Breast epithelium (tissue), 4 donors: ENCODE measurements at regions not wholly inside any gene's neighbourhood (a gene's known extent, or its start where the extent isn't known, plus 50 kb on each side); places are given as distances from the start of the nearest gene placed in this dataset.

ENCODE experiments used
- DNase-seq, 2 donors: peaks; one replicate each; pipeline ENCODE4 v3.0.0-alpha.2; 2019; ENCODE audit warnings: low spot score in 2 of 2
- H3K27ac ChIP-seq, 2 donors: fragments of 200-600 bp; sonication (generic) in 1 of 2; one replicate each; pipeline ENCODE4 v1.5.1; 2016 to 2019; ENCODE audit warnings: mild to moderate bottlenecking in 1 of 2
- H3K27me3 ChIP-seq, 2 donors: fragments of 200-600 bp; sonication (generic) in 1 of 2; one replicate each; pipeline versions ENCODE4 v1.5.1 to v1.6.0; 2017 to 2019; ENCODE audit warnings: control low read depth in 1 of 2, mild to moderate bottlenecking in 1 of 2
- H3K36me3 ChIP-seq: fragments of 200-600 bp; one replicate; pipeline ENCODE4 v1.5.1; 2019
- H3K4me1 ChIP-seq, 2 donors: fragments of 200-600 bp; sonication (generic); one replicate each; pipeline ENCODE4 v1.5.1; 2016 to 2019; ENCODE audit warnings: control low read depth in 1 of 2
- H3K4me3 ChIP-seq, 3 donors: fragments of 200-600 bp; sonication (generic); 1 replicate in 2 of 3; 2 replicates in 1 of 3; pipeline ENCODE4 v1.5.1; 2016 to 2019; ENCODE audit warnings: mild to moderate bottlenecking in 3 of 3, moderate library complexity in 2 of 3
- H3K9me3 ChIP-seq, 2 donors: fragments of 200-600 bp; sonication (generic) in 1 of 2; one replicate each; pipeline ENCODE4 v1.5.1; 2016 to 2019; ENCODE audit warnings: control low read depth in 1 of 2
- CTCF ChIP-seq, 3 donors: fragments of 450-650 bp; IDR thresholded peaks; one replicate each; pipeline ENCODE4 v1.5.1; 2016 to 2017; ENCODE audit warnings: antibody characterized with exemption in 3 of 3, mild to moderate bottlenecking in 3 of 3, moderate library complexity in 3 of 3
- POLR2A ChIP-seq: fragments of 450-650 bp; IDR thresholded peaks from one replicate; pipeline ENCODE4 v1.6.1; 2016; ENCODE audit warnings: antibody characterized with exemption, mild to moderate bottlenecking, moderate library complexity
- POLR2AphosphoS5 ChIP-seq, 3 donors: sonication (generic); formaldehyde crosslinking; IDR thresholded peaks; one replicate each; pipeline ENCODE4 v1.6.1; 2017; ENCODE audit warnings: antibody characterized with exemption in 3 of 3
- intact Hi-C: fragments of 100-400 bp; cut with DNase I; formaldehyde crosslinking; loops from one replicate; pipeline ENCODE4 v1.15.1; 2023; ENCODE audit warnings: low total_unique reads

DNA sequence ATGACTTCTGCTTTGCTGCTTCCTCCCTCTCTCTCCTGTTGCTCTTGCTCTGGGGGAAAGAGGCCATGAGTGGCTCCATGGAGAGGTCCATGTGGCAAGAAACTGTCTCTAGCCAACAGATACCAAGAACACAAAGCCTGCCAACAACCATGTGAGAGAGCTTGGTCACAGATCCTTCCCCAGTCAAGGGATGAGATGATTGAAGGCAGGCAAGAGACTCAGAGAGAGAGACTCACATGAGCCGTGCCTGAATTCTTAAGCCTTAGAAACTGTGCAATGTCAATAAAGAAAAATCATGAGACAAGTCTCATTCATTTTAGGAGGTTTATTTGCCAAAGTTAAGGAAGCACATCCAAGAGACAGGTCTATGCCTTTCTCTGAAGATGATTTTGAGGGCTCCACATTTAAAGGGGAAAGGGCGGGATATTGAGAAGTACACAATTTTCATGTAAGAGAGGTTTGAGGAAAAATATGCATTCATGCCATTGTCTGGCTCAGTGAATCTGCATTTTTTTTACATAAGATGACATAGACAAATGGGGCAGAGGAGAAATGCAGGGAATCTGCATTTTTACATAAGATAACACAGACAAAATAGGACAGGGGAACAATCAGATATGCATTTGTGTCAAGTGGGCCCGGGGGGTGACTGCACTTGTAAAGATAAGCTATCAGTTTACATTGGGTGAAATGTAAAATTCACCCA is 59.5 kb upstream of the SUCLG2 start:
- Histone ChIP-seq H3K4me3 (no peak overlapping the region), H3K27me3 (no peaks in the 10 kb centered on the region), H3K9me3 (no peaks in the 10 kb centered on the region), H3K27ac (no peak overlapping the region), H3K36me3 (no peaks in the 10 kb centered on the region), H3K4me1 (no peaks in the 10 kb centered on the region)
- intact Hi-C loops, result no loop called here
- TF ChIP-seq CTCF (IDR thresholded peaks at IDR 0.05) (no peak), POLR2A (no peak), POLR2AphosphoS5 (IDR thresholded peaks at IDR 0.05) (no peak)
- no peak for DNase-seq

GRCh38 chr3:67712259-67712658 is 57.8 kb upstream of the SUCLG2 start:
- intact Hi-C loops, result no loop called here
- TF ChIP-seq POLR2AphosphoS5 (IDR thresholded peaks at IDR 0.05), result no peak
- no peak for TF ChIP-seq CTCF (IDR thresholded peaks at IDR 0.05)
- TF ChIP-seq POLR2A, result no peak

GRCh38 chr3:67710396-67710795 is 56.0 kb upstream of the SUCLG2 start:
- Histone ChIP-seq H3K9me3 (no peaks in the 10 kb centered on the region), H3K4me3 (no peak overlapping the region), H3K36me3 (no peaks in the 10 kb centered on the region), H3K27me3 (no peaks in the 10 kb centered on the region), H3K27ac (no peak overlapping the region), H3K4me1 (no peaks in the 10 kb centered on the region)
- TF ChIP-seq POLR2A (no peak), POLR2AphosphoS5 (IDR thresholded peaks at IDR 0.05) (no peak), CTCF (IDR thresholded peaks at IDR 0.05) (no peak)
- DNase-seq, result no peak
- intact Hi-C loops, result no loop called here

More at GRCh38 chr3:67712259-67712658, 57.8 kb upstream of the SUCLG2 start:
- Histone ChIP-seq H3K9me3 (no peaks in the 10 kb centered on the region), H3K27ac (no peak overlapping the region), H3K4me3 (no peak overlapping the region), H3K27me3 (no peaks in the 10 kb centered on the region), H3K4me1 (no peaks in the 10 kb centered on the region), H3K36me3 (no peaks in the 10 kb centered on the region)
- DNase-seq, result no peak

- Histone ChIP-seq H3K36me3 (no peaks in the 10 kb centered on the region), H3K9me3 (no peaks in the 10 kb centered on the region), H3K27ac (no peak overlapping the region), H3K27me3 (no peaks in the 10 kb centered on the region), H3K4me1 (no peaks in the 10 kb centered on the region), H3K4me3 (no peak overlapping the region)
- intact Hi-C loops, result no loop called here
- no peak for DNase-seq
- no peak for TF ChIP-seq POLR2A
- no peak for TF ChIP-seq POLR2AphosphoS5 (IDR thresholded peaks at IDR 0.05)
- no peak for TF ChIP-seq CTCF (IDR thresholded peaks at IDR 0.05)
Observed at GRCh38 chr3:67706934-67707333, 52.5 kb upstream of the SUCLG2 start.

- no peaks in the 10 kb centered on the region for H3K4me1 ChIP-seq
- H3K27me3 ChIP-seq, result no peaks in the 10 kb centered on the region
- no peaks in the 10 kb centered on the region for H3K36me3 ChIP-seq
- H3K9me3 ChIP-seq, result no peaks in the 10 kb centered on the region
- intact Hi-C loops, result no loop called here
- no peak for DNase-seq
- H3K4me3 ChIP-seq, result no peak overlapping the region
- TF ChIP-seq POLR2A (no peak), POLR2AphosphoS5 (IDR thresholded peaks at IDR 0.05) (no peak), CTCF (IDR thresholded peaks at IDR 0.05) (no peak)
- no peak overlapping the region for H3K27ac ChIP-seq
Observed at GRCh38 chr3:67704322-67704721, 49.9 kb upstream of the SUCLG2 start.
